Esophagus squamous epithelium (tissue), 5 donors: ENCODE measurements at regions not wholly inside any gene's neighbourhood (a gene's known extent, or its start where the extent isn't known, plus 50 kb on each side); places are given as distances from the start of the nearest gene placed in this dataset.

Source experiments
- DNase-seq: peaks from one replicate; lab custom pipeline; 2025; lab: John Stamatoyannopoulos, UW
- H3K27ac ChIP-seq, 4 donors: fragments of 200-600 bp; sonication (generic); one replicate each; pipeline ENCODE4 v1.5.1; 2016 to 2019; ENCODE audit warnings: mild to moderate bottlenecking in 1 of 4
- H3K27me3 ChIP-seq, 4 donors: fragments of 200-600 bp; sonication (generic); 1 replicate in 3 of 4; 2 replicates in 1 of 4; pipeline versions ENCODE4 v1.5.1 to v1.6.0; 2017 to 2021; ENCODE audit warnings: antibody characterized with exemption in 1 of 4
- H3K36me3 ChIP-seq, 3 donors: fragments of 200-600 bp; sonication (generic); one replicate each; pipeline ENCODE4 v1.5.1; 2016 to 2019
- H3K4me1 ChIP-seq, 3 donors: fragments of 200-600 bp; sonication (generic); one replicate each; pipeline ENCODE4 v1.5.1; 2017 to 2019
- H3K4me3 ChIP-seq, 4 donors: fragments of 200-600 bp; sonication (generic); 1 replicate in 3 of 4; 2 replicates in 1 of 4; pipeline ENCODE4 v1.5.1; 2016 to 2019; ENCODE audit warnings: mild to moderate bottlenecking in 2 of 4, moderate library complexity in 1 of 4
- H3K9me3 ChIP-seq, 3 donors: fragments of 200-600 bp; sonication (generic); one replicate each; pipeline ENCODE4 v1.5.1; 2016 to 2019
- POLR2A ChIP-seq, 4 donors: fragments of 450-650 bp; IDR thresholded peaks; one replicate each; pipeline ENCODE4 v1.6.1; 2017; ENCODE audit warnings: antibody characterized with exemption in 4 of 4, mild to moderate bottlenecking in 4 of 4, moderate library complexity in 3 of 4
- WGBS, 2 donors: methylation state at CpG; one replicate each; pipeline ENCODE4 v1.1.5; 2018; 5-methylcytosine and 5-hydroxymethylcytosine counted together
- intact Hi-C: fragments of 100-400 bp; cut with DNase I; formaldehyde crosslinking; loops from one replicate; pipeline ENCODE4 v1.15.0; 2022
- TF ChIP-seq, protein P1 (sequence below), 6 experiments: fragments of 450-650 bp in 4 of 6; fragments of 200-600 bp in 2 of 6; sonication (generic) in 2 of 6; IDR thresholded peaks; one replicate each; pipeline ENCODE4 v1.5.1; 2016 to 2019; ENCODE audit warnings: antibody characterized with exemption in 6 of 6, mild to moderate bottlenecking in 4 of 6, moderate library complexity in 4 of 6
- donor health status: DM: yes; HTN: yes; CAD: no.

DNA sequence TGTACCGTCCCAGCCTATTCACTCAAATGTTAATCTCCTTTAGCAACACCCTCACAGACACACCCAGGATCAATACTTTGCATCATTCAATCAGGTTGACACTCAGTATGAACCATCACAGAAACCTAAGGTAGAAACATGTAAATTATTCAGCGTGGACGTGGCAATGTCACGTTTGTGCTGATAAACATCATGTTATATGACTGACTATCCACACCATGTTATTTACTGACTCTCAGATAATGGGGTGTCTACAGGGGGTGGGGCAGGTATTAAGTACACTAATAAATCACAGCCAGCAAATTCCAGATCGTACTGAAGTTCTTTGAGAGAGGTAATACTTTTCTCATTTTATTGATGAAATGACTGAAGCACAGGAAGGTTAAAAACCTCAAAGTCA, 280.0 kb downstream of the C12orf75 start:
- 83 to 85% methylated on average over 5 of the region's 5 CpGs for WGBS, 2 donors
- Histone ChIP-seq H3K4me1 (no peaks in the 10 kb centered on the region), H3K4me3 (no peak overlapping the region), H3K9me3 (no peaks in the 10 kb centered on the region), H3K27me3 (no peaks in the 10 kb centered on the region), H3K36me3 (no peaks in the 10 kb centered on the region), H3K27ac (no peak overlapping the region)
- no peak for DNase-seq
- TF ChIP-seq POLR2A (IDR thresholded peaks at IDR 0.05): no peak
- TF ChIP-seq, protein P1, sequence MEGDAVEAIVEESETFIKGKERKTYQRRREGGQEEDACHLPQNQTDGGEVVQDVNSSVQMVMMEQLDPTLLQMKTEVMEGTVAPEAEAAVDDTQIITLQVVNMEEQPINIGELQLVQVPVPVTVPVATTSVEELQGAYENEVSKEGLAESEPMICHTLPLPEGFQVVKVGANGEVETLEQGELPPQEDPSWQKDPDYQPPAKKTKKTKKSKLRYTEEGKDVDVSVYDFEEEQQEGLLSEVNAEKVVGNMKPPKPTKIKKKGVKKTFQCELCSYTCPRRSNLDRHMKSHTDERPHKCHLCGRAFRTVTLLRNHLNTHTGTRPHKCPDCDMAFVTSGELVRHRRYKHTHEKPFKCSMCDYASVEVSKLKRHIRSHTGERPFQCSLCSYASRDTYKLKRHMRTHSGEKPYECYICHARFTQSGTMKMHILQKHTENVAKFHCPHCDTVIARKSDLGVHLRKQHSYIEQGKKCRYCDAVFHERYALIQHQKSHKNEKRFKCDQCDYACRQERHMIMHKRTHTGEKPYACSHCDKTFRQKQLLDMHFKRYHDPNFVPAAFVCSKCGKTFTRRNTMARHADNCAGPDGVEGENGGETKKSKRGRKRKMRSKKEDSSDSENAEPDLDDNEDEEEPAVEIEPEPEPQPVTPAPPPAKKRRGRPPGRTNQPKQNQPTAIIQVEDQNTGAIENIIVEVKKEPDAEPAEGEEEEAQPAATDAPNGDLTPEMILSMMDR (IDR thresholded peaks at IDR 0.05): no peak
- intact Hi-C loops: no loop called here

DNA sequence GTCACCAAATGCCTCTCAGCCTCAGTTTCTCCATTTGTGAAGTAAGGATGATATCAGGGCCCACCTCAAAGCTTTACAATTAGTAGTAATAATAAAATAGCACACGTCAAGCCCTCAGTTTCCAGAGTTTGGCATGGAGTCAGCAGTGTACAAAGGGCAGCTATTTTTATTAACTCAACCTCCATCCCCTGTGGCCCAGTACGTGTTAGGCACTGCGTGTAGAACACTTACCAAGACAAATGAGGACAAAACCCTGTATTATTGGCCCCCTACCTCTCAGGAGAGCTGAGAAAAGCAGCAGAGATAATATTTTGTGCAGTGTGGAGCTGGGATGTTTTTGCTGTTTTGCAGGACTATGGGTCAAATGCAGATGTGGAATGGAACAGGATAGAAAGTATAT, 280.8 kb downstream of the C12orf75 start:
- H3K27me3 ChIP-seq: no peaks in the 10 kb centered on the region
- no peaks in the 10 kb centered on the region for H3K9me3 ChIP-seq
- H3K27ac ChIP-seq: no peak overlapping the region
- H3K4me1 ChIP-seq: peaks cover 0 to under 1% (median 0%) of the 10 kb centered on the region in 3 donors
- DNase-seq: no peak
- TF ChIP-seq POLR2A (IDR thresholded peaks at IDR 0.05): no peak
- TF ChIP-seq, protein P1 (IDR thresholded peaks at IDR 0.05): no peak
- H3K4me3 ChIP-seq: no peak overlapping the region
- WGBS, 2 donors: 67 to 68% methylated on average over 3 of the region's 3 CpGs
- no peaks in the 10 kb centered on the region for H3K36me3 ChIP-seq
- intact Hi-C loops: no loop called here

- intact Hi-C loops: no loop called here
- H3K4me1 ChIP-seq: peaks cover 0 to 13% (median 3%) of the 10 kb centered on the region in 3 donors
- H3K9me3 ChIP-seq: no peaks in the 10 kb centered on the region
- WGBS, 2 donors: 77 to 94% methylated on average over 4 of the region's 4 CpGs
- no peaks in the 10 kb centered on the region for H3K27me3 ChIP-seq
- no peaks in the 10 kb centered on the region for H3K36me3 ChIP-seq
- DNase-seq: no peak
- no peak overlapping the region for H3K27ac ChIP-seq
- no peak for TF ChIP-seq POLR2A (IDR thresholded peaks at IDR 0.05)
- TF ChIP-seq, protein P1 (IDR thresholded peaks at IDR 0.05): no peak
- H3K4me3 ChIP-seq: no peak overlapping the region
These were observed 282.8 kb downstream of the C12orf75 start for GRCh38 chr12:105613269-105613668.

- peaks cover 0 to 13% (median 3%) of the 10 kb centered on the region in 3 donors for H3K4me1 ChIP-seq
- H3K27me3 ChIP-seq: no peaks in the 10 kb centered on the region
- no peaks in the 10 kb centered on the region for H3K36me3 ChIP-seq
- H3K27ac ChIP-seq: no peak overlapping the region
- no peak overlapping the region for H3K4me3 ChIP-seq
- TF ChIP-seq, protein P1 (IDR thresholded peaks at IDR 0.05): no peak
- no peak for TF ChIP-seq POLR2A (IDR thresholded peaks at IDR 0.05)
- intact Hi-C loops: no loop called here
- H3K9me3 ChIP-seq: no peaks in the 10 kb centered on the region
- WGBS, 2 donors: 63 to 76% methylated on average over 3 of the region's 3 CpGs
- no peak for DNase-seq
These were observed 283.4 kb downstream of the C12orf75 start for GRCh38 chr12:105613887-105614286.

DNA sequence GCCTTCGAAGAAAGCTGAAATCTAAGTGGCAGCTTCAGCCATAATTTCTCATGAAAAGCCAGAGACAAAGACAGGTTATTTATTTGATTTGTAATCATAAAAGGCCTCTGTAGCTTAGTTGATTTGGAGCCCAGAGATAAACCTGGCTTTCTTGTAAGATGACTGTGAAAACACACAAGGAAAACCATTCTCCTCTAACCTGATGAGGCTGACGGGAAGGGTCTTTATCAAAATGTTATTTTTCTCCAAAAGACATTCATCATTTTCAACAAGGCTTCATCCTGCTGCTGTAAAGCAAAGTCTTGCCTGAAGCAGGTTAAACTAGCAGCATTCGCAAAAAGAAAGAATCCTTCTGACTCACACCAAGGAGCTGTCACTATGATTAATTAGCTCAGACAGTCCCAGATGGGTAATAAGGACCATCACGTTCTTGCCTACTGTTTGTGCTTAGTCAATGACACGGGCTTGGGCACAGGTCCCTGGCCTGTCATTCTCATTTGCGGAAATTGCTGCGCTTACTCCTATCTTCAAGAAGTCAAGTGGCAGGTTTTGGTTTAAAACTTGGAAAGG, 286.6 kb downstream of the C12orf75 start:
- WGBS, 2 donors: 45 to 69% methylated on average over 5 to 7 of the region's 7 CpGs
- no peak overlapping the region for H3K4me3 ChIP-seq
- no peaks in the 10 kb centered on the region for H3K27me3 ChIP-seq
- intact Hi-C loops: no loop called here
- peaks cover 0 to 15% (median 3%) of the 10 kb centered on the region in 3 donors for H3K4me1 ChIP-seq
- TF ChIP-seq, protein P1 (IDR thresholded peaks at IDR 0.05): no peak
- TF ChIP-seq POLR2A (IDR thresholded peaks at IDR 0.05): no peak
- no peak for DNase-seq
- no peaks in the 10 kb centered on the region for H3K9me3 ChIP-seq
- H3K36me3 ChIP-seq: no peaks in the 10 kb centered on the region
- peak overlapping the region in 2 of 4 donors; percentile 38 to 52 for H3K27ac ChIP-seq
